Neural cell (in vitro differentiated cells): ENCODE measurements at regions not wholly inside any gene's neighbourhood (a gene's known extent, or its start where the extent isn't known, plus 50 kb on each side); places are given as distances from the start of the nearest gene placed in this dataset.

ENCODE experiments used
- EP300 ChIP-seq: fragments of 450-650 bp; conservative IDR thresholded peaks from 2 replicates; pipeline ENCODE4 v1.6.1; 2014; ENCODE audit warnings: antibody characterized with exemption, mild to moderate bottlenecking, moderate library complexity; ENCODE audit not compliant: poor library complexity, severe bottlenecking
- EZH2 ChIP-seq: fragments of 200-600, 300-800 bp; shearing (Covaris generic), sonication (generic); IDR thresholded peaks from 2 replicates; pipeline ENCODE4 v1.6.1; 2014; ENCODE audit warnings: antibody characterized with exemption, low read length, borderline replicate concordance, mild to moderate bottlenecking; ENCODE audit not compliant: insufficient read depth, poor library complexity, severe bottlenecking
- TAF1 ChIP-seq: IDR thresholded peaks from 2 replicates; pipeline ENCODE4 v1.6.1; 2012; ENCODE audit warnings: low read depth
- TF ChIP-seq, protein P1 (sequence below): fragments of 450-650 bp; IDR thresholded peaks from 2 replicates; pipeline ENCODE4 v1.5.1; 2014; ENCODE audit warnings: antibody characterized with exemption, mild to moderate bottlenecking, moderate library complexity; ENCODE audit not compliant: poor library complexity, severe bottlenecking
- TF ChIP-seq, protein P2 (sequence below): IDR thresholded peaks from 2 replicates; pipeline ENCODE4 v1.6.1; 2012; ENCODE audit warnings: borderline replicate concordance

DNA sequence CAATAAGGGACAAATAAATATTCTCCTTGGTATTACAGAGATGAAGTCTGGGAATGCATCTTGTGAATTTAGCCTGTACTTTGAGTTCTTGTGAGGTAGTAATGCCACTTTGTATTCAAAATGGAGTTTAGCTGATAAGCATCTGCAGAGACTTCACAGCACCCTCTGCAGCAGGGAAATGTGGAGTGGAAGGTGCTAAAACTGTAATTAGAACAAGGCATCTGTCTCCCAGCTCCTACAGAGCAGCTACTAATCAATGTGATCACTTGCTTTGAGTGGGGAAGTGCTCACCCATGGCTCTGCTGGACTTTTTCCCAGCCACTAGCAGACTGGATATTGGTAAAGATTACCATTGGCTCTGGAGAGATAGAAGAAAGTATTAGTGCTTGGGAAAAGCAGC lies 56.2 kb upstream of the TMEFF2 start:
- TF ChIP-seq EP300 (no peak), TAF1 (no peak), EZH2 (no peak)
- TF ChIP-seq, protein P1, sequence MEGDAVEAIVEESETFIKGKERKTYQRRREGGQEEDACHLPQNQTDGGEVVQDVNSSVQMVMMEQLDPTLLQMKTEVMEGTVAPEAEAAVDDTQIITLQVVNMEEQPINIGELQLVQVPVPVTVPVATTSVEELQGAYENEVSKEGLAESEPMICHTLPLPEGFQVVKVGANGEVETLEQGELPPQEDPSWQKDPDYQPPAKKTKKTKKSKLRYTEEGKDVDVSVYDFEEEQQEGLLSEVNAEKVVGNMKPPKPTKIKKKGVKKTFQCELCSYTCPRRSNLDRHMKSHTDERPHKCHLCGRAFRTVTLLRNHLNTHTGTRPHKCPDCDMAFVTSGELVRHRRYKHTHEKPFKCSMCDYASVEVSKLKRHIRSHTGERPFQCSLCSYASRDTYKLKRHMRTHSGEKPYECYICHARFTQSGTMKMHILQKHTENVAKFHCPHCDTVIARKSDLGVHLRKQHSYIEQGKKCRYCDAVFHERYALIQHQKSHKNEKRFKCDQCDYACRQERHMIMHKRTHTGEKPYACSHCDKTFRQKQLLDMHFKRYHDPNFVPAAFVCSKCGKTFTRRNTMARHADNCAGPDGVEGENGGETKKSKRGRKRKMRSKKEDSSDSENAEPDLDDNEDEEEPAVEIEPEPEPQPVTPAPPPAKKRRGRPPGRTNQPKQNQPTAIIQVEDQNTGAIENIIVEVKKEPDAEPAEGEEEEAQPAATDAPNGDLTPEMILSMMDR, result no peak
- TF ChIP-seq, protein P2, sequence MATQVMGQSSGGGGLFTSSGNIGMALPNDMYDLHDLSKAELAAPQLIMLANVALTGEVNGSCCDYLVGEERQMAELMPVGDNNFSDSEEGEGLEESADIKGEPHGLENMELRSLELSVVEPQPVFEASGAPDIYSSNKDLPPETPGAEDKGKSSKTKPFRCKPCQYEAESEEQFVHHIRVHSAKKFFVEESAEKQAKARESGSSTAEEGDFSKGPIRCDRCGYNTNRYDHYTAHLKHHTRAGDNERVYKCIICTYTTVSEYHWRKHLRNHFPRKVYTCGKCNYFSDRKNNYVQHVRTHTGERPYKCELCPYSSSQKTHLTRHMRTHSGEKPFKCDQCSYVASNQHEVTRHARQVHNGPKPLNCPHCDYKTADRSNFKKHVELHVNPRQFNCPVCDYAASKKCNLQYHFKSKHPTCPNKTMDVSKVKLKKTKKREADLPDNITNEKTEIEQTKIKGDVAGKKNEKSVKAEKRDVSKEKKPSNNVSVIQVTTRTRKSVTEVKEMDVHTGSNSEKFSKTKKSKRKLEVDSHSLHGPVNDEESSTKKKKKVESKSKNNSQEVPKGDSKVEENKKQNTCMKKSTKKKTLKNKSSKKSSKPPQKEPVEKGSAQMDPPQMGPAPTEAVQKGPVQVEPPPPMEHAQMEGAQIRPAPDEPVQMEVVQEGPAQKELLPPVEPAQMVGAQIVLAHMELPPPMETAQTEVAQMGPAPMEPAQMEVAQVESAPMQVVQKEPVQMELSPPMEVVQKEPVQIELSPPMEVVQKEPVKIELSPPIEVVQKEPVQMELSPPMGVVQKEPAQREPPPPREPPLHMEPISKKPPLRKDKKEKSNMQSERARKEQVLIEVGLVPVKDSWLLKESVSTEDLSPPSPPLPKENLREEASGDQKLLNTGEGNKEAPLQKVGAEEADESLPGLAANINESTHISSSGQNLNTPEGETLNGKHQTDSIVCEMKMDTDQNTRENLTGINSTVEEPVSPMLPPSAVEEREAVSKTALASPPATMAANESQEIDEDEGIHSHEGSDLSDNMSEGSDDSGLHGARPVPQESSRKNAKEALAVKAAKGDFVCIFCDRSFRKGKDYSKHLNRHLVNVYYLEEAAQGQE, result no peak
